HTR-8/SVneo (cell line): ENCODE measurements at regions not wholly inside any gene's neighbourhood (a gene's known extent, or its start where the extent isn't known, plus 50 kb on each side); places are given as distances from the start of the nearest gene placed in this dataset.
"Not testable (repeated sequence)": the region's sequence is repeated elsewhere in the genome, so short reads cannot be mapped to it uniquely, and the experiment has no call there.

Experiments used
- DNase-seq: peaks from one replicate; pipeline ENCODE4 v3.0.0; 2011; ENCODE audit warnings: low spot score, mixed read lengths; ENCODE audit not compliant: insufficient read length
- FAIRE-seq: peaks from 2 replicates; lab custom pipeline; 2011; peaks lifted over from hg19 to GRCh38; lab: Jason Lieb, UNC

DNA sequence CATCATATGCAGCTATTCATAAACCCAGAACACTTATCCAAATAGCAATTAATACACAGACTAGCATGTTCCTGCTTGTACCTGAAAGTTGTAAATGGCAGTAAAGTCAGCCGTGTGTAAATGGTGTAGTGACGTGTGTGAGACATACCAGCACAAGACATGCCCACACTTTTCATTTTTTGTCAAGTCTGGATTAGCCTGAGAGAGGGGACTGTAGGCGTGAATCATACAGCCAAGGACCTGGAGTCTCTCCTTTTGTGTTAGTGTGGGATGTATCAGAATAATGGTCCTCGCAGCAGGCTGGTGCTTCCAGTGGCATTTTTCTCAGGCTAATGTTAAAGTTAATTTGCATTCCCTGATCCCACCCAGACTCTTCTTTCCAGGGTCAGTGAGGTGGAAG lies 116.8 kb upstream of the BMAL1 start:
- peak; percentile 16 for FAIRE-seq
- DNase-seq = no peak

GRCh38 chr11:13163158-13163557 lies 114.4 kb upstream of the BMAL1 start:
- FAIRE-seq (no peak), DNase-seq (no peak)

- DNase-seq = no peak
- FAIRE-seq = no peak
Measured at GRCh38 chr11:13166036-13166435, 111.6 kb upstream of the BMAL1 start.

DNA sequence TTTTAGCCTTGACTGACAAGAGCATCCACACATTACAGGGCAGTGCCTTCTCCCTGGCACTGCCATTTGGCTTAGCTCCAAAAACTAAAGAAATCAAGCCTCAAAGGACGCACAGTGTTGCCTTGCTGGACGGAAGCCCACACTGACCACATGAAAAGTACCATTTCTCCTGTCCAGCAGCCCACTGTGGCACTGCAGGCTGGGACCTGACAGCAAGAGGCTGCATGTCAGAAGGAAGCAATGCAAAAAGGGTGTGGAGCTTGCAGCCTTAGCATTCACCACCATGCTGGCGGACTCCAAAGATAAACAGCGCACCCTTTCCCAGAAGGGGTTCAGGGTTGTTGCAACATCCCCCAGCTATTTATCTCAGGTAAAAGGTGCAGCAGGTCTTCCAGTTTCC lies 109.3 kb upstream of the BMAL1 start:
- FAIRE-seq = no peak

GRCh38 chr11:13169709-13170108 lies 107.9 kb upstream of the BMAL1 start:
- no peak for FAIRE-seq
- DNase-seq = no peak

More for the DNA sequence above, 109.3 kb upstream of the BMAL1 start:
- no peak for DNase-seq

DNA sequence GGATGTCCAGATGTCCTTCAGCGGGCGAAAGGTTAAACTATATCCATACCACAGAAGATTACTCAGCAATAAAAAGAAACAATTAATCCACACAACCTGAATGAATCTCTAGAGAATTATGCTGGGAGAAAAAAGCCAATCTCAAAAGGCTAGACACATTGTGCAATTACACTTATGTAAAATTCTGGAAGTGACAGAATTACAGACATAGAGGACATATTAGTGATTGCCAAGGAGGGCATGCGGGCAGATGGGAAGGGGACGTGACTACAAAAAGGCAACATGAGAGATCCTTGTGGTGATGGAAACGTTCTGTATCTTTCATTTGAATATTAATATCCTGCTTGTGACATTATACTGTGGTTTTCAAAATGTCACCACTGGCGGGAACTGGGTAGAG lies 103.5 kb upstream of the BMAL1 start:
- FAIRE-seq (no peak), DNase-seq (no peak)

- DNase-seq (peak; percentile 45), FAIRE-seq (peak; percentile 44)
Measured at GRCh38 chr11:13183094-13183825, 94.3 kb upstream of the BMAL1 start.

DNA sequence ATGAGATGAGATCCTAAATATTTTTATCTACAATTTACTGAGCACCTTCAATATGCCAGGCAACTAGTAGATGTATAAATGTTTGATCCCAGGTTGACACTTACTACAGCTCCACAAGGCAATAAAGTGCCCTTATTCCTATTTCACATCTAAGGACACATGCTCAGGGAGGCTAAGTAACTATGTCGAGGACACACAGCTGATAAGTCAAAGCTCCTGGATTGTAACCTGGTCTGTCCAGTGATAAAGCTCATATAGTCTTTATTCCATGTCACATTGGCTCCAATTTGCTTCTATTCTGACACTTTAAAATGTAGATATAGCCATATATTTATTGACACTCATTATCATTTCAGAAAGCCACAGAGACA lies 93.8 kb upstream of the BMAL1 start:
- FAIRE-seq (no peak), DNase-seq (no peak)

DNA sequence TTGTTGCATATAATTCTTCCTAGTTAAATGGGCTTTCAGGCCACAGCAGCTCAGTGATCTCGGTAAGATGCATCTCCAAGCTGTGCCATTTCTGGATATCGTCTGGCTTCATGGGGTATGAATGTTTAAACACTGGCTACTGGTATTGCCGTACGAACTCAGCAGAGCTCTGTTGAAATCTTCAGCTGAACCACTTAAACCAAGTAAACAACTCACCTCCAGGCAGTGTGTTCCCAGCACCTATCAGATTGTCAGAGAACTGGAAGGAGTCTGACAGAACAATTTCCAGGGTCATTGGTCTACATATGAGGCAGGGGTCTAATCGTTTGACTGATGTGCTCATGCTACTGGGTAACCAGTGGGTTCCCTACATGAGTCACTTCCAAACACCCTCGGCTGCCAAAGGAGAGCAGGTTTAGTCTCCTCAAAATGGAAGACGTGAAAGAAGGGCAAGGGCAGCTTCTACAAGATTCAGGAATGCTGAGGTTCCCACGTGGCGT lies 93.2 kb upstream of the BMAL1 start:
- FAIRE-seq = no peak

DNA sequence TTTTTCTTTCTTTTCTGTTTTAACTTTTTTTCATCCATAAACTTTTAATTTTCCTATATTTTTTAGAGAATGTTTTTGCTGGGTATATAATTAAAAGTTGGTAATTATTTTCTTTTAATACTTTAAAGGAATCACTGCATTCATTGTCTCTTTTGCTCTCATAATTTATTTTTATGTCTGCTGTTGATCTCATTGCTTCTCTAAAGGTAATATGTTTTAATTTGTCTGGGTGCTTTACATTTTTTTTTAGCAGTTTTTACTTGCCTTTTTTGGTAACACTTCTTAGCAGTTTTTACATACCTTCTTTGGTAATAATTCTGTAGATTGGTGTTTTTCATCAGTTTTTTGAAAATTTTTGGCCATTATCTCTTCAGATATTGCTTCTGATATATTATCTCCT lies 89.4 kb upstream of the BMAL1 start:
- no peak for FAIRE-seq

More for the DNA sequence above, 93.2 kb upstream of the BMAL1 start:
- no peak for DNase-seq

GRCh38 chr11:13189561-13190426 lies 87.8 kb upstream of the BMAL1 start:
- no peak for FAIRE-seq
- no peak for DNase-seq

More for the DNA sequence above, 89.4 kb upstream of the BMAL1 start:
- no peak for DNase-seq

- DNase-seq (no peak), FAIRE-seq (no peak)
Measured at GRCh38 chr11:13193613-13194012, 84.0 kb upstream of the BMAL1 start.

DNA sequence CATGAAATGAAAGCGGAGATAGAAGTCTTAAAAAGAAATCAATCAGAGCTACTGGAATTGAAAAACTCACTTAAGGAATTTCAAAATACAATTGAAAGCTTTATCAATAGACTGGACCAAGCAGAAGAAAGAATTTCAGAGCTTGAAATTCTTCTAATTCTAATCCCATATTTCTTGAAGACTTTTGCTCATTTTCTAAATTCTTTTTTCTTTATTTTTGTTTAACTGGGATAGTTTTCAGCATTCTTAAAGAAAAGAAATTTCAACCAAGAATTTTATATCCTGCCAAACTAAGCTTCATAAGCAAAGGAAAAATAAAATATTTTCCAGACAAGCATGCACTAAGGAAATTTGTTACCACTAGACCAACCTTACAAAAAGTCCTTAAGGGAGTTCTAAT lies 80.2 kb upstream of the BMAL1 start:
- FAIRE-seq, DNase-seq: not testable (repeated sequence)

GRCh38 chr11:13205486-13205885 lies 72.1 kb upstream of the BMAL1 start:
- FAIRE-seq = no peak

DNA sequence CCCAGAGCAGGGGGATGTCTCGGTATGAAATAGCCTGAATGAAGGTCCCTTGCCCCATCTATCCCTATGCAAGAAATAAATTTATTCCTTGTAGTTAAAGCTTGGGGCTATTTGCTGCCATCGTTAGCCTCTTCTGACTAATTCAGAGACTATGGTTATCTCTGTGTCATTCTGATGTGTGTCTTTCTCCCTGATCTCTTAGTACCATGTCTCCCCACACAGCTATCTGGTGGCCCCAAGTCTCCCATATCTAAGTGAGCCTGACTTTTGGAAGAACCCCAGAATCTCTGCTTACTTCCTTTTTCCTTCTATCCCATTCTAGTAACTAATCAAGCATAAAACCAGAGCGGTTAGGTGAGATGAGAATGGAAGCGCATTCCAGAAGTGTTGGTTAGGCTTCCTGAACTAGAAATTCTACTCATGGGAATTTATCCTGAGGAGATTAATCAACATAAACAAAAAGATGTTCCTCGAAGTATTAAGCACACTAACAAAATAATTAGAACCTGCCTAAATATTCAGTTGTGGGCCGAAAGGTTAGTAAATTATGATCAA lies 71.4 kb upstream of the BMAL1 start:
- DNase-seq (no peak), FAIRE-seq (no peak)

More at GRCh38 chr11:13205486-13205885, 72.1 kb upstream of the BMAL1 start:
- DNase-seq = no peak

- no peak for DNase-seq
- no peak for FAIRE-seq
Measured at GRCh38 chr11:13207270-13207664, 70.3 kb upstream of the BMAL1 start.

GRCh38 chr11:13207665-13208594 lies 69.7 kb upstream of the BMAL1 start:
- FAIRE-seq = no peak
- no peak for DNase-seq

DNA sequence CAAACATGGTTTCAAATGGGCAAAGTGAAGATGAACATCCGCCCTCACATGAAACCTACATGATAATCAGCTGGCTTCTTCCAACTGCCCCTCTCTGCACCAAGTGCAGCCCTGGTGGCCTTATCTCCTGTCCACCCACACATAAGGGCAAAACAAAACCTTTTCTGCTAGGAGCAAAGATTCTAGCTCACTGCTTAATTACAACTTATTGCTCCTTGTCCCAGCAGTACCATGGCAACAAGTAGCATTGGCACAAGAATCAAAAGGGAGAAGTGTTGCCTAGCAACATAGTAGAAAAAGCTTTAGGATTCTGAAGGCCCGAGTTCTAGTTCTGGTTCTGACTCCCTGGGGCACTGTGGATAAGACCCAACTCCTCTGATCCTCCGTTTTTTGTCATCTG lies 68.7 kb upstream of the BMAL1 start:
- DNase-seq (no peak), FAIRE-seq (no peak)

- FAIRE-seq (no peak), DNase-seq (no peak)
Measured at GRCh38 chr11:13209379-13209778, 68.2 kb upstream of the BMAL1 start.

DNA sequence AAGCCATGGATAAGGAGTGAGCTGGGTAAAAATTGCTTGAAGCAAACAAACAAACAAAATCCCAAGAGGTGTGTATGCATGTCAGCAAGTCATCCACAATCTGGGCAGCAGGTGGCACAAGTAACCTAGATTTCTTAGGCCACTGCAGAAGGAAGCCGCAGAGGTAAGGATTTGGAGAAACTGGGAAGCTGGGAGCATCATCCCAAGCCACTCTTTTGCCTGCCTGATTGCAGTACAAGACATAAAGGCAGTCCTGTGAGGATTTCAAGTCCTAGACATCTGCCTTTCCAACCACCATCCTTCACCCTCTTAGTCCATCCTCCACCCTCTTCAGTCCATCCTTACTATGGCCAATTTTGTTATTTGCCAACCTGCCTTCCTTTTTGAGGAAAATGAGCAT lies 67.2 kb upstream of the BMAL1 start:
- DNase-seq = peak; percentile 52
- no peak for FAIRE-seq
